Loucy (cell line): ENCODE measurements at regions not wholly inside any gene's neighbourhood (a gene's known extent, or its start where the extent isn't known, plus 50 kb on each side); places are given as distances from the start of the nearest gene placed in this dataset.

Experiments used
- H2AFZ ChIP-seq: fragments of 200-600 bp; sonication (generic); 2 replicates; pipeline ENCODE4 v1.6.0; 2016; ENCODE audit warnings: antibody characterized with exemption, mild to moderate bottlenecking, low read length, moderate library complexity
- H3F3A ChIP-seq: fragments of 200-600 bp; 2 replicates; pipeline ENCODE4 v1.6.0; 2016; ENCODE audit warnings: antibody characterized with exemption, low read depth, mild to moderate bottlenecking
- H3K27me3 ChIP-seq: fragments of 200-600 bp; sonication (generic); 2 replicates; pipeline ENCODE4 v1.6.1; 2014; ENCODE audit warnings: low read length, mild to moderate bottlenecking; ENCODE audit not compliant: insufficient read depth, poor library complexity, severe bottlenecking
- H3K36me3 ChIP-seq: fragments of 200-600 bp; sonication (generic); 2 replicates; pipeline ENCODE4 v1.6.1; 2016; ENCODE audit warnings: low read length; ENCODE audit not compliant: insufficient read depth
- H3K4me1 ChIP-seq: fragments of 200-600 bp; sonication (generic); 2 replicates; pipeline ENCODE4 v1.5.1; 2014; ENCODE audit warnings: low read length, mild to moderate bottlenecking; ENCODE audit not compliant: insufficient read depth, poor library complexity, severe bottlenecking
- H3K4me2 ChIP-seq: fragments of 200-600 bp; sonication (generic); 2 replicates; pipeline ENCODE4 v1.6.0; 2014; ENCODE audit warnings: antibody characterized with exemption, low read length, low read depth, mild to moderate bottlenecking; ENCODE audit not compliant: poor library complexity, severe bottlenecking
- H3K4me3 ChIP-seq: fragments of 200-600 bp; sonication (generic); 2 replicates; pipeline ENCODE4 v1.5.1; 2014; ENCODE audit warnings: low read length, mild to moderate bottlenecking, mixed read lengths; ENCODE audit not compliant: poor library complexity, severe bottlenecking
- H3K79me2 ChIP-seq: fragments of 200-600 bp; sonication (generic); 2 replicates; pipeline ENCODE4 v1.6.1; 2014; ENCODE audit warnings: low read length; ENCODE audit not compliant: insufficient read depth
- H3K9ac ChIP-seq: fragments of 200-600 bp; sonication (generic); 2 replicates; pipeline ENCODE4 v1.6.0; 2014; ENCODE audit warnings: mild to moderate bottlenecking, low read depth, low read length, moderate library complexity; ENCODE audit not compliant: poor library complexity, severe bottlenecking
- H3K9me2 ChIP-seq: fragments of 200-600 bp; sonication (generic); replicated peaks from 2 replicates; pipeline ENCODE4 v1.6.1; 2016; ENCODE audit warnings: low read depth, low read length, mixed read lengths
- H3K9me3 ChIP-seq: fragments of 200-600 bp; sonication (generic); 2 replicates; pipeline ENCODE4 v1.6.1; 2014; ENCODE audit warnings: mild to moderate bottlenecking, antibody characterized with exemption, low read length, low read depth; ENCODE audit not compliant: insufficient read depth
- H4K20me1 ChIP-seq: fragments of 200-600 bp; sonication (generic); 2 replicates; pipeline ENCODE4 v1.6.0; 2014; ENCODE audit warnings: antibody characterized with exemption, low read length, mild to moderate bottlenecking; ENCODE audit not compliant: insufficient read depth, poor library complexity, severe bottlenecking
- CTCF ChIP-seq: fragments of 200-600 bp; sonication (generic); conservative IDR thresholded peaks from 2 replicates; pipeline ENCODE4 v1.5.1; 2014; ENCODE audit warnings: mild to moderate bottlenecking, antibody characterized with exemption, low read length
- EZH2phosphoT487 ChIP-seq: fragments of 200-600 bp; IDR thresholded peaks from 2 replicates; pipeline ENCODE4 v1.6.1; 2018; ENCODE audit warnings: antibody characterized with exemption, mild to moderate bottlenecking, moderate library complexity, borderline replicate concordance

GRCh38 chr1:234899730-234900072 is 228.9 kb downstream of the TOMM20 start:
- H2AFZ ChIP-seq, result no peak overlapping the region
- no peaks in the 10 kb centered on the region for H3K9me3 ChIP-seq
- no peaks in the 10 kb centered on the region for H3K36me3 ChIP-seq
- no peak overlapping the region for H3K9ac ChIP-seq
- H3K9me2 ChIP-seq, result no peaks in the 10 kb centered on the region
- TF ChIP-seq EZH2phosphoT487 (no peak), CTCF (no peak)
- H3K79me2 ChIP-seq, result no peaks in the 10 kb centered on the region
- peaks cover 8% of the 10 kb centered on the region for H3K4me1 ChIP-seq
- H4K20me1 ChIP-seq, result no peaks in the 10 kb centered on the region
- H3K4me2 ChIP-seq, result no peak overlapping the region
- no peaks in the 10 kb centered on the region for H3F3A ChIP-seq
- H3K4me3 ChIP-seq, result no peak overlapping the region
- H3K27me3 ChIP-seq, result no peaks in the 10 kb centered on the region

- no peak overlapping the region for H3K9ac ChIP-seq
- no peak overlapping the region for H3K4me3 ChIP-seq
- no peaks in the 10 kb centered on the region for H3K9me3 ChIP-seq
- no peaks in the 10 kb centered on the region for H3K9me2 ChIP-seq
- no peak overlapping the region for H3K4me2 ChIP-seq
- no peaks in the 10 kb centered on the region for H3F3A ChIP-seq
- no peak overlapping the region for H2AFZ ChIP-seq
- TF ChIP-seq CTCF, result no peak
- TF ChIP-seq EZH2phosphoT487, result no peak
- peaks cover 13% of the 10 kb centered on the region for H3K4me1 ChIP-seq
- H3K36me3 ChIP-seq, result no peaks in the 10 kb centered on the region
- no peaks in the 10 kb centered on the region for H3K79me2 ChIP-seq
- H4K20me1 ChIP-seq, result no peaks in the 10 kb centered on the region
- no peaks in the 10 kb centered on the region for H3K27me3 ChIP-seq
Observed at GRCh38 chr1:234899041-234899729, 229.5 kb downstream of the TOMM20 start.

DNA sequence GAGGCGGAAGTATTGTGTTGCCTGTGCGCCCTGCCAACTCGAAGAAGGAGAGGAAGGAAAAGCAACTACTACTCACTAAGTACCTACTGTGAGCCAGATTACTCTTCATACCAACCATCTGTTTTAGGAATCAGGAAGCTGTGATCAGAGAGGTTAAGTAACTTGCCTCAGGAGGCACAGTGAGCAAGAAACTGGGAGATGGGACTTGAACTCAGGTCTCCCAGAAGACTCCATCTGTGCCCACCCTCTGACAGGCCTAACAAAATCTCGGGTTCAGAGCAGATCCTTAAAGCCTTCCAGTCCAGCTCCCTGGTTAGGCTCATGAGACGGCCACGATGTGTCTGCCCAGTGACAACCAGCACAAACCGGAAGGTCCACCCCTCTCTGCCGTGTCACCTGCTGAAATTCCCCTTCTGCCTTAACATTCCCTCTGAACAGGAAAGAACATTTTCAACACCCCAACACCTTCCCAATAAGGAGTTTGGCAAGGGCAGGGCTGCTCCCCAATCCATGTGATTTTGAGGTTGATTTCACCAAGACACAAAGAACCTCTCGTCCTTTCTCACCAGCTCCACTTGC is 230.1 kb downstream of the TOMM20 start:
- TF ChIP-seq CTCF (no peak), EZH2phosphoT487 (no peak)
- peaks cover 20% of the 10 kb centered on the region for H3K4me1 ChIP-seq
- H3K79me2 ChIP-seq, result no peaks in the 10 kb centered on the region
- H3K27me3 ChIP-seq, result no peaks in the 10 kb centered on the region
- no peaks in the 10 kb centered on the region for H3F3A ChIP-seq
- no peaks in the 10 kb centered on the region for H3K9me3 ChIP-seq
- no peaks in the 10 kb centered on the region for H3K36me3 ChIP-seq
- no peaks in the 10 kb centered on the region for H3K9me2 ChIP-seq
- H3K4me2 ChIP-seq, result no peak overlapping the region
- H3K4me3 ChIP-seq, result no peak overlapping the region
- H3K9ac ChIP-seq, result no peak overlapping the region
- H2AFZ ChIP-seq, result no peak overlapping the region
- no peaks in the 10 kb centered on the region for H4K20me1 ChIP-seq
